Loucy (cell line): ENCODE measurements at regions not wholly inside any gene's neighbourhood (a gene's known extent, or its start where the extent isn't known, plus 50 kb on each side); places are given as distances from the start of the nearest gene placed in this dataset.

Experiments used
- EZH2phosphoT487 ChIP-seq: fragments of 200-600 bp; IDR thresholded peaks from 2 replicates; pipeline ENCODE4 v1.6.1; 2018; ENCODE audit warnings: antibody characterized with exemption, mild to moderate bottlenecking, moderate library complexity, borderline replicate concordance
- TF ChIP-seq, protein P1 (sequence below): fragments of 200-600 bp; sonication (generic); conservative IDR thresholded peaks from 2 replicates; pipeline ENCODE4 v1.5.1; 2014; ENCODE audit warnings: mild to moderate bottlenecking, antibody characterized with exemption, low read length

- TF ChIP-seq, protein P1, sequence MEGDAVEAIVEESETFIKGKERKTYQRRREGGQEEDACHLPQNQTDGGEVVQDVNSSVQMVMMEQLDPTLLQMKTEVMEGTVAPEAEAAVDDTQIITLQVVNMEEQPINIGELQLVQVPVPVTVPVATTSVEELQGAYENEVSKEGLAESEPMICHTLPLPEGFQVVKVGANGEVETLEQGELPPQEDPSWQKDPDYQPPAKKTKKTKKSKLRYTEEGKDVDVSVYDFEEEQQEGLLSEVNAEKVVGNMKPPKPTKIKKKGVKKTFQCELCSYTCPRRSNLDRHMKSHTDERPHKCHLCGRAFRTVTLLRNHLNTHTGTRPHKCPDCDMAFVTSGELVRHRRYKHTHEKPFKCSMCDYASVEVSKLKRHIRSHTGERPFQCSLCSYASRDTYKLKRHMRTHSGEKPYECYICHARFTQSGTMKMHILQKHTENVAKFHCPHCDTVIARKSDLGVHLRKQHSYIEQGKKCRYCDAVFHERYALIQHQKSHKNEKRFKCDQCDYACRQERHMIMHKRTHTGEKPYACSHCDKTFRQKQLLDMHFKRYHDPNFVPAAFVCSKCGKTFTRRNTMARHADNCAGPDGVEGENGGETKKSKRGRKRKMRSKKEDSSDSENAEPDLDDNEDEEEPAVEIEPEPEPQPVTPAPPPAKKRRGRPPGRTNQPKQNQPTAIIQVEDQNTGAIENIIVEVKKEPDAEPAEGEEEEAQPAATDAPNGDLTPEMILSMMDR, result no peak
- no peak for TF ChIP-seq EZH2phosphoT487
Observed at GRCh38 chr6:139570166-139570565, 195.7 kb upstream of the CITED2 start.
